NT2/D1 (cell line): ENCODE measurements at regions not wholly inside any gene's neighbourhood (a gene's known extent, or its start where the extent isn't known, plus 50 kb on each side); places are given as distances from the start of the nearest gene placed in this dataset.
"Not testable (repeated sequence)": the region's sequence is repeated elsewhere in the genome, so short reads cannot be mapped to it uniquely, and the experiment has no call there.

ENCODE experiments used
- YY1 ChIP-seq: IDR thresholded peaks from 2 replicates; pipeline ENCODE4 v1.6.1; 2011; ENCODE audit not compliant: insufficient read length, insufficient read depth
- ZNF274 ChIP-seq: IDR thresholded peaks from 2 replicates; pipeline ENCODE4 v1.6.1; 2011; ENCODE audit warnings: mild to moderate bottlenecking, low read depth, low read length

DNA sequence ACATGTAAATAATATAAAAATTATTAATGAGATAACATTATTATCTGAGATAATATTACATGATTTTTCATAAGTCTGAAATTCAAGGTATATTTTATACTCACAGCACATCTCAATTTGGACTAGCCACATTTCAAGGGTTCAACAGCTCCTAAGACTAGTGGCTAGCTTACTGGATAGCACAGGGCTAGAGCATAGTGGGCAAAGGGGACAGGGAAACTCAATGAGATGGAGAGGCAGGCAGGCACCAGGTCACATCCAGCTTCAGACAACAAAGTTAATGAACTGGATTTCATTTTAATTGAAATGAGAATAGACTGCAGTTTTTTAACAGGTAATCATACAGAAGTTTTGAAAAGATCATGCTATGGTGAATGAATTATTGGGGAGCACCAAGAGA is 137.4 kb downstream of the NBPF8 start:
- TF ChIP-seq ZNF274, YY1: not testable (repeated sequence)
